Right lobe of liver (tissue), 4 donors: ENCODE measurements at regions not wholly inside any gene's neighbourhood (a gene's known extent, or its start where the extent isn't known, plus 50 kb on each side); places are given as distances from the start of the nearest gene placed in this dataset.

Experiments used
- POLR2A ChIP-seq: fragments of 450-650 bp; IDR thresholded peaks from one replicate; pipeline ENCODE4 v1.6.1; 2017; ENCODE audit warnings: antibody characterized with exemption, mild to moderate bottlenecking
- TF ChIP-seq, protein P1 (sequence below), 4 donors: fragments of 200-600 bp in 3 of 4; fragments of 450-650 bp in 1 of 4; IDR thresholded peaks; one replicate each; pipeline versions ENCODE4 v1.5.1 to v1.8.0; 2016 to 2022; ENCODE audit warnings: antibody characterized with exemption in 4 of 4, mild to moderate bottlenecking in 2 of 4
- donor health status: DM: no; HTN: no; CAD: no.
- donor health status: DM: no; HTN: no; CAD: no.
- donor health status: DM: no; HTN: yes; CAD: no.

DNA sequence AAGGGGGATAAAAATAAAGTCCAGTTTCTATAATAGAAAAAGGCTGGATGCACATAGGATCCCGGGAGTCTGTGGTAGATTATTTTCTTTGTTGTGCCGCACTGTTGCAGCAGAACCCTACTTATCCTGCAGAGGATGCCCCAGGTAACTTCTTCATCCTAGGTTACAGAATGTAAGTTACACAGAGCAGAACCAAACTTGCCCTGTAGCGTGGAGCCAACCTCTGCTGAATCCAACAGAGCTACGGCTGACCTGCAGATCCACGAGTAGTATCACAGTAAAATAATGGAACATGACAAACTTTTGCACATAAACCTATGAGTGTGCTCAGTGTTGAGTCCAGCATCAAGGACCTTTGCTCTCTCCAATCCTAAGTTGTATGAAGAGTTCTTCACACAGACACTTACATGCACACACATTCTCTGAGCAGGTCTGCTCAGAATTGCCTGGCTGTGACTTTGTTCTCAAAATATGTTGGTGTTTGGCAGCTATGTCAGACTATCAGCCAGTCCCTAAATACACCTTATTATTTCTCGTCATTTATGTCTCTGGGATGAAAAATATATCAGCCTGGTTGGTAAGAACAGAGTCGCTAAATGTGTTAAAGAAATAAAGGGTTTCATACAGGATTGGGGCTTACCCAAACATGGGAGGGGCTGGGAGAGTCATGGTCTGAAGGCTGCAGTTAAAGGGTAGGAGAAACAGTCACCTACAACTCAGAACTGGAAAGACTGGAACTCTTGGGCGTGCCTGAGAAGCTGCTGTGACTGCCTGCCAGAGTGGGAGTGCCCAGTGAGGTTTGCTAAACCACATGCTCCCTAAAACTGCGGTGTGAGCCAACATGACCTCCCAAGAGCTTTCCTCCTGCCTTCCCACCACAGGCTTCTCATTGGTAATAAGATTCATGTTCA, 165.1 kb upstream of the SLC24A3 start:
- TF ChIP-seq, protein P1, sequence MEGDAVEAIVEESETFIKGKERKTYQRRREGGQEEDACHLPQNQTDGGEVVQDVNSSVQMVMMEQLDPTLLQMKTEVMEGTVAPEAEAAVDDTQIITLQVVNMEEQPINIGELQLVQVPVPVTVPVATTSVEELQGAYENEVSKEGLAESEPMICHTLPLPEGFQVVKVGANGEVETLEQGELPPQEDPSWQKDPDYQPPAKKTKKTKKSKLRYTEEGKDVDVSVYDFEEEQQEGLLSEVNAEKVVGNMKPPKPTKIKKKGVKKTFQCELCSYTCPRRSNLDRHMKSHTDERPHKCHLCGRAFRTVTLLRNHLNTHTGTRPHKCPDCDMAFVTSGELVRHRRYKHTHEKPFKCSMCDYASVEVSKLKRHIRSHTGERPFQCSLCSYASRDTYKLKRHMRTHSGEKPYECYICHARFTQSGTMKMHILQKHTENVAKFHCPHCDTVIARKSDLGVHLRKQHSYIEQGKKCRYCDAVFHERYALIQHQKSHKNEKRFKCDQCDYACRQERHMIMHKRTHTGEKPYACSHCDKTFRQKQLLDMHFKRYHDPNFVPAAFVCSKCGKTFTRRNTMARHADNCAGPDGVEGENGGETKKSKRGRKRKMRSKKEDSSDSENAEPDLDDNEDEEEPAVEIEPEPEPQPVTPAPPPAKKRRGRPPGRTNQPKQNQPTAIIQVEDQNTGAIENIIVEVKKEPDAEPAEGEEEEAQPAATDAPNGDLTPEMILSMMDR (IDR thresholded peaks at IDR 0.05) = no peak
- no peak for TF ChIP-seq POLR2A
